Right lobe of liver (tissue), 6 donors: ENCODE measurements at regions not wholly inside any gene's neighbourhood (a gene's known extent, or its start where the extent isn't known, plus 50 kb on each side); places are given as distances from the start of the nearest gene placed in this dataset.

Experiments
- ATAC-seq, 4 donors: fragments of 200-7000 bp; cut with Tn5 transposase; one replicate each; pipeline ENCODE4 v1.9.1; 2020; ENCODE audit warnings: mild to moderate bottlenecking in 4 of 4, moderate library complexity in 4 of 4
- DNase-seq, 3 donors: peaks; one replicate each; pipeline ENCODE4 v3.0.0-alpha.2; 2020
- H3K27ac ChIP-seq, 3 donors: fragments of 200-600 bp; one replicate each; pipeline ENCODE4 v1.8.0; 2022
- H3K27me3 ChIP-seq, 2 donors: fragments of 200-600 bp; one replicate each; pipeline ENCODE4 v1.8.0; 2022
- H3K36me3 ChIP-seq, 4 donors: fragments of 200-600 bp; sonication (generic) in 1 of 4; one replicate each; pipeline versions ENCODE4 v1.5.1 to v1.8.0; 2017 to 2022; ENCODE audit warnings: control low read depth in 1 of 4
- H3K4me1 ChIP-seq, 4 donors: fragments of 200-600 bp; sonication (generic) in 1 of 4; one replicate each; pipeline versions ENCODE4 v1.5.1 to v1.8.0; 2017 to 2022; ENCODE audit warnings: control low read depth in 1 of 4
- H3K4me3 ChIP-seq, 3 donors: fragments of 200-600 bp; one replicate each; pipeline ENCODE4 v1.8.0; 2022
- H3K9me3 ChIP-seq, 4 donors: fragments of 200-600 bp; sonication (generic) in 1 of 4; one replicate each; pipeline versions ENCODE4 v1.5.1 to v1.8.0; 2017 to 2022; ENCODE audit warnings: control low read depth in 1 of 4
- POLR2A ChIP-seq: fragments of 450-650 bp; IDR thresholded peaks from one replicate; pipeline ENCODE4 v1.6.1; 2017; ENCODE audit warnings: antibody characterized with exemption, mild to moderate bottlenecking
- WGBS: methylation state at CpG from one replicate; pipeline ENCODE4 v1.1.6; 2018; ENCODE audit warnings: low coverage, low lambda C conversion rate; ENCODE audit not compliant: insufficient coverage; ENCODE audit errors: missing lambda C conversion rate; 5-methylcytosine and 5-hydroxymethylcytosine counted together
- intact Hi-C, 2 donors: fragments of 100-400 bp; cut with DNase I; formaldehyde crosslinking; loops; one replicate each; pipeline versions ENCODE4 v1.11.2 to v1.14.1; 2022
- TF ChIP-seq, protein P1 (sequence below), 4 donors: fragments of 200-600 bp in 3 of 4; fragments of 450-650 bp in 1 of 4; IDR thresholded peaks; one replicate each; pipeline versions ENCODE4 v1.5.1 to v1.8.0; 2016 to 2022; ENCODE audit warnings: antibody characterized with exemption in 4 of 4, mild to moderate bottlenecking in 2 of 4
- donor health status: DM: no; HTN: yes; CAD: no.
- donor health status: DM: no; HTN: no; CAD: no.
- donor health status: DM: no; HTN: no; CAD: no.
- donor health status: DM: no; HTN: yes; CAD: no.
- donor health status: DM: no; HTN: yes; CAD: no.

DNA sequence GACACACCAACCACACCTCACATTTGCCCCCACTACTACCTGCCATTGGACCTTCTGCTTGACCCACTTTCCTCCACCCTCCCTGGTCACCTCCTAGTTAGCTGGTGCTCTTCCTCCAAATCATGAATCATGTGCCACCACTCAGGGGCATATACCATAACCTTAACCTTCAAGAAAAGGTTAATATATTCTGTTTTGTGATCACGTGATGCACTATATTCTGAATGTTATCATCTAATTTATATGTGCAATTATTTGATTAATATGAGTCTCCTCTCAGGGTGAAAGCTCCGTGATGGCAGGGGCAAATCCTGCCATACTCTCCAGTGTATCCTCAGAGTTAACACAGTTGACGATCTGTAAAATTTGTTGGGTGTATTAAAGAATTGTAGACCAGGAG, 635.5 kb downstream of the XPNPEP1 start:
- Histone ChIP-seq H3K4me3 (no peak overlapping the region), H3K9me3 (no peaks in the 10 kb centered on the region), H3K27ac (no peak overlapping the region), H3K36me3 (no peaks in the 10 kb centered on the region), H3K27me3 (no peaks in the 10 kb centered on the region), H3K4me1 (no peaks in the 10 kb centered on the region)
- ATAC-seq, result no peak
- no peak for DNase-seq
- WGBS, result 59% methylated on average over 3 of the region's 3 CpGs
- TF ChIP-seq, protein P1, sequence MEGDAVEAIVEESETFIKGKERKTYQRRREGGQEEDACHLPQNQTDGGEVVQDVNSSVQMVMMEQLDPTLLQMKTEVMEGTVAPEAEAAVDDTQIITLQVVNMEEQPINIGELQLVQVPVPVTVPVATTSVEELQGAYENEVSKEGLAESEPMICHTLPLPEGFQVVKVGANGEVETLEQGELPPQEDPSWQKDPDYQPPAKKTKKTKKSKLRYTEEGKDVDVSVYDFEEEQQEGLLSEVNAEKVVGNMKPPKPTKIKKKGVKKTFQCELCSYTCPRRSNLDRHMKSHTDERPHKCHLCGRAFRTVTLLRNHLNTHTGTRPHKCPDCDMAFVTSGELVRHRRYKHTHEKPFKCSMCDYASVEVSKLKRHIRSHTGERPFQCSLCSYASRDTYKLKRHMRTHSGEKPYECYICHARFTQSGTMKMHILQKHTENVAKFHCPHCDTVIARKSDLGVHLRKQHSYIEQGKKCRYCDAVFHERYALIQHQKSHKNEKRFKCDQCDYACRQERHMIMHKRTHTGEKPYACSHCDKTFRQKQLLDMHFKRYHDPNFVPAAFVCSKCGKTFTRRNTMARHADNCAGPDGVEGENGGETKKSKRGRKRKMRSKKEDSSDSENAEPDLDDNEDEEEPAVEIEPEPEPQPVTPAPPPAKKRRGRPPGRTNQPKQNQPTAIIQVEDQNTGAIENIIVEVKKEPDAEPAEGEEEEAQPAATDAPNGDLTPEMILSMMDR (IDR thresholded peaks at IDR 0.05), result no peak
- TF ChIP-seq POLR2A, result no peak
- intact Hi-C loops, result no loop called here

DNA sequence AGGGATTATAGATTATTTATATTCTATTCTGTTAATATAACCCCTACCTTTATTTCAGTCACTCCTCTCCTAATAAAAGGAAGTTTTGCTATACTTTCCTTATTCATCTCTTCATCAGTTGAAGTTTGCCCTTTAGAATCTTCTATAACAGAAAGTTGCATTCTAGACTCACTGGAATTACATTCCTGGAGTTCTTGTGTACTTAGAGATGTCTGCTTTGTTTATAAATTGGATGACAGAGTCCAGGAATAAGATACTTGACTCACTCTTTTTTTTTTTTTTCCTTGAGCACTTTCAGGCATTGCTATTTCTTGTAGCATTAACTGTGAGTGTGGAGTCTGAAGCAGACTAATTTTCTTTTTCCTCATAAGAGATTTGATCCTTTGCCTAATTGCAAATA, 640.8 kb downstream of the XPNPEP1 start:
- no peak for ATAC-seq
- Histone ChIP-seq H3K36me3 (no peaks in the 10 kb centered on the region), H3K9me3 (no peaks in the 10 kb centered on the region), H3K27me3 (no peaks in the 10 kb centered on the region), H3K27ac (no peak overlapping the region), H3K4me3 (no peak overlapping the region), H3K4me1 (no peaks in the 10 kb centered on the region)
- no peak for DNase-seq
- intact Hi-C loops, result no loop called here
- TF ChIP-seq, protein P1 (IDR thresholded peaks at IDR 0.05), result no peak
- TF ChIP-seq POLR2A, result no peak

GRCh38 chr10:109281347-109281746, 642.0 kb downstream of the XPNPEP1 start:
- DNase-seq (no peak), ATAC-seq (no peak)
- intact Hi-C loops, result no loop called here
- Histone ChIP-seq H3K27me3 (no peaks in the 10 kb centered on the region), H3K36me3 (no peaks in the 10 kb centered on the region), H3K27ac (no peak overlapping the region), H3K4me1 (no peaks in the 10 kb centered on the region), H3K4me3 (no peak overlapping the region), H3K9me3 (no peaks in the 10 kb centered on the region)
- TF ChIP-seq, protein P1 (IDR thresholded peaks at IDR 0.05), result no peak
- TF ChIP-seq POLR2A, result no peak
- 71% methylated on average over 1 of the region's 1 CpG for WGBS

DNA sequence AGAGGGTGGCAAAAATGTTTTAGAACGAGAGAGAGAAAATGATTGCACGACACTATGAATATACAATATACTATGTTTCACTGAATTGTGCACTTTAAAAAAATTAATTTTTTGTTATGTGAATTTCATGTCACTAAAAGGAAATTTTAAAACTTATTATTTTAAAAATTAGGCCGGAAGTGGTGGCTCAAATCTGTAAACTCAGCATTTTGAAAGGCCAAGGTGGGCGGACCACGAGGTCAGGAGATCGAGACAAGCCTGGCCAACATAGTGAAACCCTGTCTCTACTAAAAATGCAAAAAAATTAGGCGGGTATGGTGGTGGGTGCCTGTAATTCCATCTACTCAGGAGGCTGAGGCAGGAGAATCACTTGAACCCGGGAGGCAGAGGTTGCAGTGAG, 642.5 kb downstream of the XPNPEP1 start:
- intact Hi-C loops, result no loop called here
- Histone ChIP-seq H3K27ac (no peak overlapping the region), H3K4me1 (no peaks in the 10 kb centered on the region), H3K36me3 (no peaks in the 10 kb centered on the region), H3K4me3 (no peak overlapping the region), H3K27me3 (no peaks in the 10 kb centered on the region), H3K9me3 (no peaks in the 10 kb centered on the region)
- TF ChIP-seq, protein P1 (IDR thresholded peaks at IDR 0.05), result no peak
- TF ChIP-seq POLR2A, result no peak
- no peak for ATAC-seq
- 49% methylated on average over 8 of the region's 8 CpGs for WGBS
- DNase-seq, result no peak

- ATAC-seq, result no peak
- Histone ChIP-seq H3K27ac (no peak overlapping the region), H3K4me1 (no peaks in the 10 kb centered on the region), H3K4me3 (no peak overlapping the region), H3K9me3 (no peaks in the 10 kb centered on the region), H3K27me3 (no peaks in the 10 kb centered on the region), H3K36me3 (no peaks in the 10 kb centered on the region)
- 40% methylated on average over 1 of the region's 1 CpG for WGBS
- intact Hi-C loops, result no loop called here
- DNase-seq, result no peak
- TF ChIP-seq, protein P1 (IDR thresholded peaks at IDR 0.05), result no peak
- no peak for TF ChIP-seq POLR2A
Measured at GRCh38 chr10:109277456-109277855, 645.9 kb downstream of the XPNPEP1 start.
